Stimulated activated CD4-positive, alpha-beta T cell treated with anti-CD3 and anti-CD28 coated beads, Interleukin-12 subunit alpha, Interleukin-12 subunit beta, amount 100 ng/mL, for 4 hours (primary cell): ENCODE measurements at regions not wholly inside any gene's neighbourhood (a gene's known extent, or its start where the extent isn't known, plus 50 kb on each side); places are given as distances from the start of the nearest gene placed in this dataset.
"Not testable (repeated sequence)": the region's sequence is repeated elsewhere in the genome, so short reads cannot be mapped to it uniquely, and the experiment has no call there.

Experiments
- DNase-seq: peaks from one replicate; pipeline ENCODE4 v3.0.0-alpha.2; 2020

DNA sequence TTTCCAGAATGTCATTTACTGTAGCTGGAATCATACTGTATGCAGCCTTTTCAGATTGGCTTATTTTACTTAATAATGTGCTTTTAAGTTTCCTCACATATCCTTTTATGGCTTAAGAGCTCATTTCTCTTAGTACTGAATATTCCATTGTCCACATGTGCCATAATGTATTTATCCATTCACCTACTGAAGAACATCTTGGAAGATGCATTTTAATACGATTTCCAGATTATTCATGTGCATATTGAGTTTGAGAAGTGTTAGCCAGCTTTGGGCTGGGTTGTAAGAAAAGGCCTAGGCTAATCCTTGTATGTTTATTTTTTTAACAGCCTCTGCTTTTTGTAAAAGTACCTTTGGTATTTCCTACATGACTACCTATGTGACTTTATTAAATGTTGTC is 109.3 kb upstream of the MDFIC start:
- DNase-seq, result no peak

- DNase-seq, result no peak
Measured at GRCh38 chr7:114813624-114814023, 108.3 kb upstream of the MDFIC start.

GRCh38 chr7:114817036-114817435 is 104.9 kb upstream of the MDFIC start:
- not testable (repeated sequence) for DNase-seq

DNA sequence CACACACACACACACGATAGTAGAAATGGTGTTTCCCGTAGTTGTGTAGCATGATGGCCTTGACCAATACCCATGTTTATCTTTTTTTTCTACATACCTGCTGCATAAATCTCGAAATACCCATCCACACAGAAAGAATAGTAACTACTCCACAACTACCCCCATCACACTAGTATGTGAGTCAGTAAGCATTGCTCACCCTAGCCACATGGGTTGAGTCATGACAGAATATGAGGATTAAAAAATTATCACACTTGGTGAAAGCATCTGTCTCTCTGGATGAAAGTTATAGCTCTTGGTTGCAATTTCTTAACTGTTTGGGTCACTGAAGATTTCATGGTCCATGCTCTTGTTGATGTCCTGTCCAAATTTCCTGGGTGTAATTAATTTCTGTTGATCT is 103.4 kb upstream of the MDFIC start:
- DNase-seq, result no peak

GRCh38 chr7:114819616-114820362 is 102.1 kb upstream of the MDFIC start:
- DNase-seq, result no peak

- DNase-seq, result no peak
Measured at GRCh38 chr7:114821030-114821900, 100.6 kb upstream of the MDFIC start.

- DNase-seq, result no peak
Measured at GRCh38 chr7:114822131-114822530, 99.8 kb upstream of the MDFIC start.

- no peak for DNase-seq
Measured at GRCh38 chr7:114822844-114823243, 99.0 kb upstream of the MDFIC start.

DNA sequence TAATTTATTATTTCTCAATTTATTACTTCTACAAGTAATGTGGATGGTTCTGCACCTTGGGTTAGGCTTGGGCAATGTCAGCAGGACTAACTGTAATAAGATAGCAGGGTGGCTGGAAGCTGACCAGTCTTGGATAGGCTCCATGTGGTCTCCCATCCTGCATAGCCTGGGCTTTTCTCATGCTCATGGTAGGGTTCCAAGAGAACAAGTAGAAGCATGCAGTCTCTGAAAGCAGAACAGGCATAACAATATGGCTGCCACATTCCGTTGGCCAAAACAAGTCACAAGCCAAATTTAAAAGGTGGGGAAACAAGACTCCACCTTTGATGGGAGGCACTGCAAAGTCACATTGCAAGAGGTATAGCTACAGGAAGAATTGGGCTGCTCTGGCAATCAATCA is 98.6 kb upstream of the MDFIC start:
- no peak for DNase-seq

DNA sequence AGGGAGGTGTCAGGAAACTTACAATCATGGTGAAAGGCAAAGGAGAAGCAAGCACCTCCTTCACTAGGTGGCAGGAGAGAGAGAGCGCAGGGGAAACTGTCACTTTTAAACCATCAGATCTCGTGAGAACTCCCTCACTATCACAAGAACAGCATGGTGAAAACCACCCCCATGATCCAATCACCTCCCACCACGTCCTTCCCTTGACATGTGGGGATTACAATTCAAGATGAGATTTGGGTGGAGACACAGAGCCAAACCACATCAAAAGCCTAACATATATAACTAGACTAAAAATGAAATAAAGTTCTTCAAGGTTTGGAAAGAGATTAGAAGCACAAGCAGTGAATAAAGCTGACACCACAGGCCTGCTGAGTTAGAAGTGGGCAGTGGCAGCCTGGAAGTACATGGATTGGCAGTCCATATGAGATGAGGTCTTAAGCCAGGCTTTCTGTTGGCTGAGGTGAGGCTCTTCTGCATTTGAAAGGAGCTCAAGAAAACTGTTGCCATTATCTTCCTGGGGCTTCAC is 96.4 kb upstream of the MDFIC start:
- DNase-seq, result peak; percentile 33

DNA sequence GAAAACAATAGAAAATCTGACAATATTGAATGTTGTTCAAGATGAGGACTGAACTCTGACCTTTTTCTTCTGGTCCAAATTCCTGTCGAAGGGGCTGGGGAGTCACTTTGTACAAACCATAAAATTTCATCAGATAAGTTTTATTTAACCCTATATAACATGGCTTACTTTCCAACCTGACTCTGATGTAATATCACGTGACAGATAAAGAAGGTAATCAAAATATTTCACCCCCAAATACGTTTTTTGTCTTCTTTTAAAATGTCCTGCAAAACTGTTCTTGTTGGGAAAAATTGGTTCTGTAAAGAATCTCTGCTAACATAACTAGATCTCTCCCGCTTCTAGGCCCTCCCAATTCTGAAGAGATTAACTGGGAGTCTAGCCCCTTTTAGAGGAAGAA is 90.9 kb upstream of the MDFIC start:
- DNase-seq, result no peak

GRCh38 chr7:114832906-114833595 is 88.8 kb upstream of the MDFIC start:
- no peak for DNase-seq

- no peak for DNase-seq
Measured at GRCh38 chr7:114835303-114835702, 86.6 kb upstream of the MDFIC start.

DNA sequence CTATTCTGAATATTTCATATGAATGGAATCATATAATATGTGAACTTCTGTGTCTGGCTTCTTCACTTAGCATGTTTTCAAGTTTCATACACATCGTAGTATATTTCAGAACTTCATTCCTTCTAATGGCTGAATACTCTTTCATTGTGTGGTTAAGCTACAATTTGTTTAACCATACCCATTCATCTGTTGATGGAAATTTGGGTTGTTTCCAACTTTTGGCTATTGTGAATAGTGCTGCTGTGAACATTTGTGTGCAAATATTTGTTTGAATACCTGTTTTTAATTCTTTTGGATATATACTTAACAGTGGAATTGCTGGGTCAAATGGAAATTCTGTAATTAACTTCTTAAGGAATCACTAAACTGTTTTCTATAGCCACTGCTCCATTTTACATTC is 86.0 kb upstream of the MDFIC start:
- DNase-seq, result no peak

DNA sequence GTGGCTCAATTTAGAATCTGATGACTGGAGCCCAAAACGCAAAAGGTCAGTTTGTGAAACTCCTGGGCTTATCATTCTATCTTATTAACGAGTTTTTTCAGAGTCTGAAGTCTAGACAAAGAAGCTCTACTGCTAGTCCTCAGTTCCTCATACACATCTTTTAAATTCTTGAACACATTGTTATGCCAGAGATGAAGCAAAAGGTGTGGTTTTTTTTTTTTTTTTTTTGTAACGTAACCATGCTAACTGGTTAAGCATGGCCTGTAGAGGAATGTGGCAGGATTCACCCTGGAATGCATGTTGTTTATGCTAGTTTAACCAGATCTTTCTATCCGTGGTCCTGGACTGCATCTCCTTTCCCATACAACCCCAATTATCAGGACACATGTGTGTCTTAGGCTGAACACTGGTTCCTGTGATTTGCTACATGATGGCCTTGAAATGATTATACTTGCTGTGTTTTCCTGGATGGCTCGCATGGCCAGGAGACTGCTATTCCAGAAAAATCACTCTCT is 79.3 kb upstream of the MDFIC start:
- no peak for DNase-seq

GRCh38 chr7:114843102-114843501 is 78.8 kb upstream of the MDFIC start:
- DNase-seq, result no peak

GRCh38 chr7:114851406-114852061 is 70.4 kb upstream of the MDFIC start:
- DNase-seq, result no peak

- DNase-seq, result no peak
Measured at GRCh38 chr7:114852293-114852692, 69.6 kb upstream of the MDFIC start.

DNA sequence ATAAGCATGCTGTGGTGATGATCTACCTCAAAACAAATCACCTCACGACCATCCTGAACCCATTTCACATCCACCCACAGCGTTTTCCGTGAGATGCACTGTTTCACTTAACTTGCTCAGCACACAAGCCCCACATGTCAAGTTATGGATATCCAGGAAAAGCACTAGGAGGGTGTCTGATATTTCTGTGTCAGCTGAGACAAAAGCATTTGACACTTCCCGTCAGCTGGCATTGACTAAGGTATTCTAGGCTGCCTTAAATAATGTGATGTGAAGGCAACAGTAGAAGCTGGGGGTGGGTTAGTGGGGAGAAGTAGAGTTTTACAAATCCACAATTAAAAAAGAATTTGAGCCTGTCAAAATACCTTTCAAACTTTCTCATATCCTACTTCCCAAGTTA is 68.7 kb upstream of the MDFIC start:
- no peak for DNase-seq

GRCh38 chr7:114854369-114854768 is 67.5 kb upstream of the MDFIC start:
- DNase-seq, result no peak

GRCh38 chr7:114856625-114857024 is 65.3 kb upstream of the MDFIC start:
- no peak for DNase-seq

- DNase-seq, result no peak
Measured at GRCh38 chr7:114857605-114858004, 64.3 kb upstream of the MDFIC start.

DNA sequence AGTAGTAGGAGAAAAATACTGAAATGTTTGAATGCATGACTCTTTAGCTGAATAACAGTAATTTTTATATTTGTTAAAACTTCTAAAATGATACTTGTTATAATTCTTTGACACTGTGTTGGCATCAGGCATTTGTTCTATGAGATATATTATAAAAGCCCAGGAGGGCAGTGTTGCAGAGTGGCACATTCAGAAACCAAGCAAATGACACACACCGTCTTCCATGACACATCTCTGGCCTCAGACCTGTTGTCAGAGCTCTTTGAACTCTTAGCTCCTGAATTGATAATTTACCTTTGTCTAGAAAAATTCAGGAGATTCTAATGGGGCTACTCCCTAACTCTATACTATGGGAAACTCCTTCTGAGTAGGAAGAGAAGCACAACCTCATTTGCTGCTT is 62.4 kb upstream of the MDFIC start:
- DNase-seq, result no peak
